ENCODE measurements at regions not wholly inside any gene's neighbourhood (a gene's known extent, or its start where the extent isn't known, plus 50 kb on each side); places are given as distances from the start of the nearest gene placed in this dataset.

DNA sequence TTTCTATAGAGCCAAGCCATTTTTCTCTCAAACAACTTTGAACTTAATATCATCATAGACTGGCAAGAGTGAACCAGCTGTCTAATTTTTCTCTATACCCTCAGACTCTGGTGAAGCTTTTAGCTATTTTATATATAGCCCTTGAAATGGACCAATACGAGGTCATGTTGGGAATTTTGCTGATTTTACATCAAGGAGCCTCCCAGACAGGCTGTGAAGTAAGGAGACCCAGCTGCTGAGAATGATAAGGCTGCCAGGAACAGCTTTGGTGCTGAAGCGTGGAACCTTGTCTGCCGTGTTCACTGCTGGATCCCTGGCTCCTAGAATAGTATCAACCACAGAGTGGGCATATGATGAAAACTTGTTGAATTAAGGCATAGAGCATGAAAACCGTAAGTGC lies 326.2 kb upstream of the NAV3 start:
- Histone ChIP-seq H3K4me1 (ENCODE audit: control insufficient read depth, insufficient read depth, low read length) (no peaks in the 10 kb centered on the region), H3K36me3 (ENCODE audit: control insufficient read depth in 2 of 2, insufficient read depth in 1 of 2, low read length in 2 of 2) (no peaks in the 10 kb centered on the region), H3K27ac (ENCODE audit: extremely low read depth, low read depth, low read length) (no peak overlapping the region), H3K9me3 (ENCODE audit: control insufficient read depth, insufficient read depth, low read depth, low read length) (no peaks in the 10 kb centered on the region), H3K4me3 (ENCODE audit: low read depth, low read length) (no peak overlapping the region)
- CTCF ChIA-PET = no interaction called here
- TF ChIP-seq GLIS2 (tag by site-specific recombination; IDR thresholded peaks at IDR 0.05) (no peak), ZNF76 (tag by site-specific recombination; IDR thresholded peaks at IDR 0.05; ENCODE audit: borderline replicate concordance, low read depth) (no peak), SP2 (tag by site-specific recombination; IDR thresholded peaks at IDR 0.05) (no peak), BCL11B (tag by site-specific recombination; IDR thresholded peaks at IDR 0.05; ENCODE audit: low read depth) (no peak), ZNF366 (tag by site-specific recombination; conservative IDR thresholded peaks at IDR 0.05) (no peak), KLF16 (tag by site-specific recombination; IDR thresholded peaks at IDR 0.05) (no peak), ZNF112 (tag by site-specific recombination; IDR thresholded peaks at IDR 0.05) (no peak), SCRT1 (tag by site-specific recombination; IDR thresholded peaks at IDR 0.05; ENCODE audit: borderline replicate concordance) (no peak), ZNF24 (tag by site-specific recombination; IDR thresholded peaks at IDR 0.05) (no peak), ZNF37A (tag by site-specific recombination; IDR thresholded peaks at IDR 0.05) (no peak), ZNF266 (tag by site-specific recombination; IDR thresholded peaks at IDR 0.05; ENCODE audit: low read depth) (no peak)
- POLR2A ChIA-PET = no interaction called here

DNA sequence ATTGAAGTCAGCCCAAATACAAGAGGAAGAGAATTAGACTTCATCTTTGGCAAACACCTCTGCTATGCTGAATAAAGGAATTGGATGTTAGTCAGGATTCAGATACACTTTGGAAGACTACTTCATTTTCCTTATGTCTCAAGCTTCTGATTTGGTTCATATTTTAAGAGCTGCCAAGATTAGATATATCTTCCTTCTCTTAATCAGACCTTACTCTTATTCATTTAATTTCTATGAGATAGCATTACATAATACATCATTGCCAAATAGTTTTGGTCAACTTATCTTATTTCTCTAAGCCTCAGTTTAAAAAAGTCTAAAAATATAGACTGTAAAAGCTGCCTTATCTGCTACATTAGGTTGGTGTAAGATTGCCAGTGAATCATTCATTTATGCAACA lies 330.6 kb upstream of the NAV3 start:
- Histone ChIP-seq H3K27ac (ENCODE audit: extremely low read depth, low read depth, low read length) (no peak overlapping the region), H3K4me3 (ENCODE audit: low read depth, low read length) (no peak overlapping the region), H3K36me3 (ENCODE audit: control insufficient read depth in 2 of 2, insufficient read depth in 1 of 2, low read length in 2 of 2) (no peaks in the 10 kb centered on the region), H3K9me3 (ENCODE audit: control insufficient read depth, insufficient read depth, low read depth, low read length) (no peaks in the 10 kb centered on the region), H3K4me1 (ENCODE audit: control insufficient read depth, insufficient read depth, low read length) (no peaks in the 10 kb centered on the region)
- CTCF ChIA-PET = interaction anchor here (0.7 kb wide), 1 partner anchor 672 kb away, joined by 3 read pairs; no protein-coding TSS in a partner anchor
- POLR2A ChIA-PET = no interaction called here
- TF ChIP-seq ZNF776 (tag by site-specific recombination; IDR thresholded peaks at IDR 0.05; ENCODE audit: borderline replicate concordance) = no peak
- TF ChIP-seq, protein P1, sequence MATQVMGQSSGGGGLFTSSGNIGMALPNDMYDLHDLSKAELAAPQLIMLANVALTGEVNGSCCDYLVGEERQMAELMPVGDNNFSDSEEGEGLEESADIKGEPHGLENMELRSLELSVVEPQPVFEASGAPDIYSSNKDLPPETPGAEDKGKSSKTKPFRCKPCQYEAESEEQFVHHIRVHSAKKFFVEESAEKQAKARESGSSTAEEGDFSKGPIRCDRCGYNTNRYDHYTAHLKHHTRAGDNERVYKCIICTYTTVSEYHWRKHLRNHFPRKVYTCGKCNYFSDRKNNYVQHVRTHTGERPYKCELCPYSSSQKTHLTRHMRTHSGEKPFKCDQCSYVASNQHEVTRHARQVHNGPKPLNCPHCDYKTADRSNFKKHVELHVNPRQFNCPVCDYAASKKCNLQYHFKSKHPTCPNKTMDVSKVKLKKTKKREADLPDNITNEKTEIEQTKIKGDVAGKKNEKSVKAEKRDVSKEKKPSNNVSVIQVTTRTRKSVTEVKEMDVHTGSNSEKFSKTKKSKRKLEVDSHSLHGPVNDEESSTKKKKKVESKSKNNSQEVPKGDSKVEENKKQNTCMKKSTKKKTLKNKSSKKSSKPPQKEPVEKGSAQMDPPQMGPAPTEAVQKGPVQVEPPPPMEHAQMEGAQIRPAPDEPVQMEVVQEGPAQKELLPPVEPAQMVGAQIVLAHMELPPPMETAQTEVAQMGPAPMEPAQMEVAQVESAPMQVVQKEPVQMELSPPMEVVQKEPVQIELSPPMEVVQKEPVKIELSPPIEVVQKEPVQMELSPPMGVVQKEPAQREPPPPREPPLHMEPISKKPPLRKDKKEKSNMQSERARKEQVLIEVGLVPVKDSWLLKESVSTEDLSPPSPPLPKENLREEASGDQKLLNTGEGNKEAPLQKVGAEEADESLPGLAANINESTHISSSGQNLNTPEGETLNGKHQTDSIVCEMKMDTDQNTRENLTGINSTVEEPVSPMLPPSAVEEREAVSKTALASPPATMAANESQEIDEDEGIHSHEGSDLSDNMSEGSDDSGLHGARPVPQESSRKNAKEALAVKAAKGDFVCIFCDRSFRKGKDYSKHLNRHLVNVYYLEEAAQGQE (tag by site-specific recombination; IDR thresholded peaks at IDR 0.05) = no peak
- TF ChIP-seq, protein P2, sequence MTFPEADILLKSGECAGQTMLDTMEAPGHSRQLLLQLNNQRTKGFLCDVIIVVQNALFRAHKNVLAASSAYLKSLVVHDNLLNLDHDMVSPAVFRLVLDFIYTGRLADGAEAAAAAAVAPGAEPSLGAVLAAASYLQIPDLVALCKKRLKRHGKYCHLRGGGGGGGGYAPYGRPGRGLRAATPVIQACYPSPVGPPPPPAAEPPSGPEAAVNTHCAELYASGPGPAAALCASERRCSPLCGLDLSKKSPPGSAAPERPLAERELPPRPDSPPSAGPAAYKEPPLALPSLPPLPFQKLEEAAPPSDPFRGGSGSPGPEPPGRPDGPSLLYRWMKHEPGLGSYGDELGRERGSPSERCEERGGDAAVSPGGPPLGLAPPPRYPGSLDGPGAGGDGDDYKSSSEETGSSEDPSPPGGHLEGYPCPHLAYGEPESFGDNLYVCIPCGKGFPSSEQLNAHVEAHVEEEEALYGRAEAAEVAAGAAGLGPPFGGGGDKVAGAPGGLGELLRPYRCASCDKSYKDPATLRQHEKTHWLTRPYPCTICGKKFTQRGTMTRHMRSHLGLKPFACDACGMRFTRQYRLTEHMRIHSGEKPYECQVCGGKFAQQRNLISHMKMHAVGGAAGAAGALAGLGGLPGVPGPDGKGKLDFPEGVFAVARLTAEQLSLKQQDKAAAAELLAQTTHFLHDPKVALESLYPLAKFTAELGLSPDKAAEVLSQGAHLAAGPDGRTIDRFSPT (tag by site-specific recombination; IDR thresholded peaks at IDR 0.05) = no peak
- no peak for TF ChIP-seq REPIN1 (tag by site-specific recombination; IDR thresholded peaks at IDR 0.05; ENCODE audit: low read depth)
- TF ChIP-seq MYNN (tag by site-specific recombination; IDR thresholded peaks at IDR 0.05; ENCODE audit: borderline replicate concordance) = no peak
- TF ChIP-seq ZNF514 (tag by site-specific recombination; IDR thresholded peaks at IDR 0.05) = no peak
- no peak for TF ChIP-seq SP3 (tag by site-specific recombination; IDR thresholded peaks at IDR 0.05)
- TF ChIP-seq ZNF530 (tag by site-specific recombination; IDR thresholded peaks at IDR 0.05; ENCODE audit: low read depth) = no peak
- TF ChIP-seq MEIS1 (CRISPR knock-in tag; IDR thresholded peaks at IDR 0.05; ENCODE audit: borderline replicate concordance) = no peak
- TF ChIP-seq, protein P3, sequence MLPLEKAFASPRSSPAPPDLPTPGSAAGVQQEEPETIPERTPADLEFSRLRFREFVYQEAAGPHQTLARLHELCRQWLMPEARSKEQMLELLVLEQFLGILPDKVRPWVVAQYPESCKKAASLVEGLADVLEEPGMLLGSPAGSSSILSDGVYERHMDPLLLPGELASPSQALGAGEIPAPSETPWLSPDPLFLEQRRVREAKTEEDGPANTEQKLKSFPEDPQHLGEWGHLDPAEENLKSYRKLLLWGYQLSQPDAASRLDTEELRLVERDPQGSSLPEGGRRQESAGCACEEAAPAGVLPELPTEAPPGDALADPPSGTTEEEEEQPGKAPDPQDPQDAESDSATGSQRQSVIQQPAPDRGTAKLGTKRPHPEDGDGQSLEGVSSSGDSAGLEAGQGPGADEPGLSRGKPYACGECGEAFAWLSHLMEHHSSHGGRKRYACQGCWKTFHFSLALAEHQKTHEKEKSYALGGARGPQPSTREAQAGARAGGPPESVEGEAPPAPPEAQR (tag by site-specific recombination; IDR thresholded peaks at IDR 0.05) = no peak
- TF ChIP-seq, protein P4, sequence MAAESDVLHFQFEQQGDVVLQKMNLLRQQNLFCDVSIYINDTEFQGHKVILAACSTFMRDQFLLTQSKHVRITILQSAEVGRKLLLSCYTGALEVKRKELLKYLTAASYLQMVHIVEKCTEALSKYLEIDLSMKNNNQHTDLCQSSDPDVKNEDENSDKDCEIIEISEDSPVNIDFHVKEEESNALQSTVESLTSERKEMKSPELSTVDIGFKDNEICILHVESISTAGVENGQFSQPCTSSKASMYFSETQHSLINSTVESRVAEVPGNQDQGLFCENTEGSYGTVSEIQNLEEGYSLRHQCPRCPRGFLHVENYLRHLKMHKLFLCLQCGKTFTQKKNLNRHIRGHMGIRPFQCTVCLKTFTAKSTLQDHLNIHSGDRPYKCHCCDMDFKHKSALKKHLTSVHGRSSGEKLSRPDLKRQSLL (tag by site-specific recombination; IDR thresholded peaks at IDR 0.05) = no peak

Data from HEK293 (cell line).